A673 (cell line): ENCODE measurements at regions not wholly inside any gene's neighbourhood (a gene's known extent, or its start where the extent isn't known, plus 50 kb on each side); places are given as distances from the start of the nearest gene placed in this dataset.

Experiments
- BruUV-seq: library from RNA; stranded (reverse); fragments of 400-500 nt; replicated peaks from 2 replicates; lab custom pipeline; 2021; lab: Mats Ljungman, UMichigan
- CTCF ChIA-PET: fragments of 300-600 bp; sonication (Branson Sonifier 250); formaldehyde crosslinking; loops from one replicate; lab custom pipeline; 2022; ENCODE audit warnings: antibody characterized with exemption; lab: Charles Lee
- POLR2A ChIA-PET: fragments of 300-600 bp; sonication (Branson Sonifier 250); formaldehyde crosslinking; loops from one replicate; lab custom pipeline; 2022; ENCODE audit warnings: antibody characterized with exemption; ENCODE audit not compliant: low non-redundant PET; lab: Charles Lee
- DNase-seq: peaks from one replicate; pipeline ENCODE4 v3.0.0-alpha.2; 2015; ENCODE audit warnings: low spot score
- H3K27ac ChIP-seq: fragments of 200-600 bp; sonication (generic); 2 replicates; pipeline ENCODE4 v1.5.1; 2016; ENCODE audit warnings: mixed run types, low read depth, mild to moderate bottlenecking, mixed read lengths, antibody characterized with exemption, low read length; ENCODE audit not compliant: poor library complexity, severe bottlenecking
- H3K27me3 ChIP-seq: fragments of 200-600 bp; sonication (generic); replicated peaks from 2 replicates; pipeline ENCODE4 v1.6.1; 2017; ENCODE audit warnings: mixed run types, low read depth, mild to moderate bottlenecking, mixed read lengths, antibody characterized with exemption, low read length; ENCODE audit not compliant: insufficient read depth, poor library complexity
- H3K36me3 ChIP-seq: fragments of 200-600 bp; sonication (generic); 2 replicates; pipeline ENCODE4 v1.6.1; 2016; ENCODE audit warnings: mixed run types, mild to moderate bottlenecking, mixed read lengths, antibody characterized with exemption, low read length; ENCODE audit not compliant: insufficient read depth, poor library complexity, severe bottlenecking
- H3K4me1 ChIP-seq: fragments of 200-600 bp; sonication (generic); 2 replicates; pipeline ENCODE4 v1.6.1; 2017; ENCODE audit warnings: mixed run types, mild to moderate bottlenecking, mixed read lengths, antibody characterized with exemption, low read length; ENCODE audit not compliant: insufficient read depth, poor library complexity, severe bottlenecking
- H3K4me3 ChIP-seq: fragments of 200-600 bp; sonication (generic); 2 replicates; pipeline ENCODE4 v1.5.1; 2016; ENCODE audit warnings: low read depth, mixed run types, mild to moderate bottlenecking, mixed read lengths, low read length; ENCODE audit not compliant: poor library complexity, severe bottlenecking
- H3K9me3 ChIP-seq: fragments of 200-600 bp; sonication (generic); 2 replicates; pipeline ENCODE4 v1.6.1; 2016; ENCODE audit warnings: mixed run types, low read depth, mild to moderate bottlenecking, mixed read lengths, antibody characterized with exemption, low read length; ENCODE audit not compliant: poor library complexity, severe bottlenecking
- CTCF ChIP-seq: fragments of 300-800, 200-600 bp; sonication (generic); conservative IDR thresholded peaks from 2 replicates; pipeline ENCODE4 v1.5.1; 2017; ENCODE audit warnings: low read depth, mild to moderate bottlenecking, antibody characterized with exemption, low read length, moderate library complexity, mixed read lengths
- EZH2 ChIP-seq: fragments of 200-600 bp; sonication (generic); IDR thresholded peaks from 2 replicates; pipeline ENCODE4 v1.6.1; 2017; ENCODE audit warnings: borderline replicate concordance, low read depth, mild to moderate bottlenecking, mixed read lengths, antibody characterized with exemption, low read length; ENCODE audit not compliant: poor library complexity, severe bottlenecking
- intact Hi-C: fragments of 100-400 bp; cut with micrococcal nuclease; formaldehyde crosslinking; loops from one replicate; pipeline ENCODE4 v1.10.0; 2022; ENCODE audit not compliant: unreplicated experiment

- CTCF ChIA-PET: no interaction called here
- TF ChIP-seq EZH2 (no peak), CTCF (no peak)
- BruUV-seq: no TSS peak
- no peak for DNase-seq
- H3K27me3 ChIP-seq: no peaks in the 10 kb centered on the region
- no peaks in the 10 kb centered on the region for H3K4me1 ChIP-seq
- no peak overlapping the region for H3K4me3 ChIP-seq
- POLR2A ChIA-PET: no interaction called here
- H3K36me3 ChIP-seq: no peaks in the 10 kb centered on the region
- H3K9me3 ChIP-seq: no peaks in the 10 kb centered on the region
- intact Hi-C loops: no loop called here
- H3K27ac ChIP-seq: no peak overlapping the region
These were observed 275.9 kb upstream of the FAM241A start for GRCh38 chr4:111869339-111869738.

DNA sequence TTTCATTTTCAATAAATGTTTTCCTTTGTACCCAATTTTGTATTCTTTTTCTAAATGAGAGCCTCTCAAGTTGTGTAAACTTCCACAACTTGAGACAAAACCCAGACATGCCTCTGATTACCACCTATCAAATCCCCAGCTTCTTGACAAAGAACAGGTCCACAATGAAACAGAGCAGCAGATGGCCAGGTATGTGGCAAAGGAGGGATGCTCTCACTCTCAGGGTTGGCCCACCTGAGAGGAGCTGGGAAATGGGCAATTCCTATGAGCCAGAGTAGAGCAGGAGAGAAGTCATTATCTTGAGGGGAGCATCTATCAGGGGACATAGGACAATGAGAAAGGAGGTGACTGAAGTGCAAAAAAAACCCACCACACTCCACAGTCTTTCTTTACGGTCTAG is 273.5 kb upstream of the FAM241A start:
- H3K36me3 ChIP-seq: no peaks in the 10 kb centered on the region
- intact Hi-C loops: no loop called here
- ChIA-PET POLR2A (no interaction called here), CTCF (no interaction called here)
- no peak overlapping the region for H3K4me3 ChIP-seq
- BruUV-seq: no TSS peak
- H3K27me3 ChIP-seq: no peaks in the 10 kb centered on the region
- H3K27ac ChIP-seq: no peak overlapping the region
- H3K4me1 ChIP-seq: no peaks in the 10 kb centered on the region
- no peak for TF ChIP-seq CTCF
- TF ChIP-seq EZH2: no peak
- H3K9me3 ChIP-seq: no peaks in the 10 kb centered on the region
- no peak for DNase-seq

DNA sequence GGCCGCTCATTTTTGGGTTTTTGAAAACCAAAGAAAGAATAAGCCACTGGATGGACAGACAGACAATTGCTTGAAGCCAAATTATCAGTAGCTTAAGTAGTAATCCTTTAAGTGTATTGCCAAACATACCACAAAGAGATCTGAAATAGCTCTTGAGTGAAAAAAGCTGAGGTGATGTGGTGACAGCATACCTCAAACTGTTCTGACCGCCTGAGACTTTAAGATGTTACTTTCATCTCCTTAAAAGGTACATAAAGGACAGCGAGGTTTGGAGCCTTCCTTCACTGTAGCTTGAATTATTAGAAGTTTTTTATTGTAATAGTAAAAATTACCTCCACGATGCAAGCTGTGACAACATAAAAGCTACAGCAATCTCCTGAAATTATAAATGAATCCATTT is 271.5 kb upstream of the FAM241A start:
- no peak for DNase-seq

More for the DNA sequence above, 271.5 kb upstream of the FAM241A start:
- BruUV-seq: no TSS peak
- no peaks in the 10 kb centered on the region for H3K4me1 ChIP-seq
- no peaks in the 10 kb centered on the region for H3K27me3 ChIP-seq
- no peak overlapping the region for H3K4me3 ChIP-seq
- no peak overlapping the region for H3K27ac ChIP-seq
- H3K9me3 ChIP-seq: no peaks in the 10 kb centered on the region
- ChIA-PET CTCF (interaction anchor here (0.7 kb wide), 1 partner anchor 35 kb away, joined by 4 read pairs; no protein-coding TSS in a partner anchor), POLR2A (no interaction called here)
- TF ChIP-seq EZH2 (no peak), CTCF (no peak)
- intact Hi-C loops: no loop called here
- H3K36me3 ChIP-seq: no peaks in the 10 kb centered on the region
